ENCODE measurements at regions not wholly inside any gene's neighbourhood (a gene's known extent, or its start where the extent isn't known, plus 50 kb on each side); places are given as distances from the start of the nearest gene placed in this dataset.

DNA sequence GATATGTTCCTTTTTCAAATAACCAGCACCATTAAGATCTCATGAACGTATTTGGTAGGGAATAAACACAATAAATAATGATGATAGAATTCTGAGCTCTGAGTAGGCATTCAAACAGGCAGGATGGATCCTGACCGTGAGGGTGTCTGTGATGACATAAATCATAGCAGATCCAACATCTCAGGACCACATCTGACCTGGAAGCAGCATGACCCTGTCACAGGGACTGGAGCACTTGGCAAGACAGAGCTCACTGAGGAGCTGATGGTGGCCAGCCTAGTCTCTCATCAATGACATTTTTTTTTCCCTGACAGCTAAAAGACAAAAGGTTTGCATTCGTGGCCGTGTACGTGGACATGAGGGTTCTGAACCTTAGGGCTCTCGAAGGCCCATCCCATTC, 337.5 kb downstream of the NPIPA8 start:
- TF ChIP-seq POLR2A (IDR thresholded peaks at IDR 0.05), result no peak
- no peak for TF ChIP-seq CTCF (IDR thresholded peaks at IDR 0.05)
